ENCODE measurements at regions not wholly inside any gene's neighbourhood (a gene's known extent, or its start where the extent isn't known, plus 50 kb on each side); places are given as distances from the start of the nearest gene placed in this dataset.
"Not testable (repeated sequence)": the region's sequence is repeated elsewhere in the genome, so short reads cannot be mapped to it uniquely, and the experiment has no call there.

DNA sequence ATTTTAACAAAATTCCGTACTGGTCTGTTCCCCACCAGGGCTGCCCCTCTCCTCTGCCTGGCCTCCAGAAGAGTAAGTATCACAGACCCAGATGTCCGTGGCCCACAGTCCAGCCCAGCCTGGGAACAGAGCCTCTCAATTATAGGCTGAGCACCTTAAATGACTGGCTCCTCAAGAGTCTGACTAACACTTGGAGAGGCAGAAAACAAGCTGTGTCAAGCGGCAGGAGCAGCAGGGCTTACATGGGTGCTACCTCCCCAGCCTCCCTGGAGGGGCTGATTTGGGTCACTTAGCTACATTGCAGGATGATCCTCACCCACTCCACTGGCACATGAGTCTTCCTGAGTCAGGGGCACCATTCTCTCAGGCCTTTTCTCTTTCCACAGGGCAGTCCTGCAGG lies 209.7 kb downstream of the COPRS start:
- H3K27me3 ChIP-seq: no peaks in the 10 kb centered on the region
- peaks cover 0 to 8% (median 0%) of the 10 kb centered on the region in 3 donors for H3K9me3 ChIP-seq
- ATAC-seq (no peak), DNase-seq (no peak)
- H3K4me1 ChIP-seq: no peaks in the 10 kb centered on the region
- in situ Hi-C loops (cut with MboI; ENCODE audit: low sequenced_read_pairs in 4 of 4): no loop called here
- H3K4me3 ChIP-seq: no peak overlapping the region
- intact Hi-C loops (cut with DNase I; ENCODE audit: low total_unique reads): no loop called here
- H3K36me3 ChIP-seq: no peaks in the 10 kb centered on the region
- TF ChIP-seq CTCF (IDR thresholded peaks at IDR 0.05 in 4 of 5, conservative IDR thresholded peaks at IDR 0.05 in 1 of 5) (no peak), POLR2A (IDR thresholded peaks at IDR 0.05) (no peak)
- no peak overlapping the region for H3K27ac ChIP-seq

DNA sequence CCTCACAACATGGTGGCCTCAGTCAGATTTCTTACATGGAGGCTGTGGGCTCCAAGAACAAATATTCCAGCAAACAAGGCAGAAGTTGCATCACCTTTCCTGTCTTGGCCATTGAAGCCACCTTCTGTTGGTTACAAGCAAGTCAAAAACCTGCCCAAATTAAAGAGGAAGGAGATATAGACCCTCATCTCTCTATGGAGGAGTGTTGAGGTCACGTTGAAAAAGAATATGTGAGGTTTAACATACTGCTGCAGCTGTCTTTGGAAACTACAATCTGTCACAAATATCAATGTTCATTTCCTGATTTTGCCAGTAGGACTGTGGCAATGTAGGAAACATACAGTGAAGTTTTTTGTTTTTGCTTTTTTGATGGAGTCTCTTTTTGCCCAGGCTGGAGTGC lies 211.4 kb downstream of the COPRS start:
- no peak for DNase-seq
- no peaks in the 10 kb centered on the region for H3K4me1 ChIP-seq
- no peaks in the 10 kb centered on the region for H3K27me3 ChIP-seq
- H3K4me3 ChIP-seq: no peak overlapping the region
- H3K36me3 ChIP-seq: no peaks in the 10 kb centered on the region
- in situ Hi-C loops (cut with MboI; ENCODE audit: low sequenced_read_pairs in 4 of 4): no loop called here
- intact Hi-C loops (cut with DNase I; ENCODE audit: low total_unique reads): no loop called here
- peaks cover 0 to 8% (median 0%) of the 10 kb centered on the region in 3 donors for H3K9me3 ChIP-seq
- no peak overlapping the region for H3K27ac ChIP-seq
- TF ChIP-seq CTCF (IDR thresholded peaks at IDR 0.05 in 4 of 5, conservative IDR thresholded peaks at IDR 0.05 in 1 of 5): no peak
- ATAC-seq: no peak

DNA sequence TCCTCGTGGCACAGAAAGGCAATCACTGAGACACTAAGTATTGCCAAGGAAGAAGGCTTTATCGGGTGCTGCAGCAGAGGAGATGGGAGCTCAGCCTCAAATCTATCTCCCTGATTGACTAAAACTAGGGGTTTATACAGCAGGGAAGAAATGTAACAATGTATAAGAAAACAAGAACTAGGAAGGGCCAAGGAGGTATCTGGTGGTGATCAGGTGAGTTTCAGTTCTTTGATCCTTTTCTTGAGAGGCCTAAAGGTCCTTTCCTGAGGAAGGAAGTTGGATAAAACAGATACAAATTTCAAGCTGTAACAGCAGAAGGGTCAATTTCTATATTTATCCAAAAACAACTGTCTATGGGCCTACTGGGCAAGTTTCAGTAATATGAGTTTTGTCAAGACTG lies 212.4 kb downstream of the COPRS start:
- in situ Hi-C loops (cut with MboI; ENCODE audit: low sequenced_read_pairs in 4 of 4) (no loop called here), intact Hi-C loops (cut with DNase I; ENCODE audit: low total_unique reads) (no loop called here)
- no peaks in the 10 kb centered on the region for H3K36me3 ChIP-seq
- TF ChIP-seq POLR2A (IDR thresholded peaks at IDR 0.05): no peak
- no peak for TF ChIP-seq CTCF (IDR thresholded peaks at IDR 0.05 in 4 of 5, conservative IDR thresholded peaks at IDR 0.05 in 1 of 5)
- peaks cover 0 to 8% (median 0%) of the 10 kb centered on the region in 3 donors for H3K9me3 ChIP-seq
- H3K27me3 ChIP-seq: no peaks in the 10 kb centered on the region
- no peaks in the 10 kb centered on the region for H3K4me1 ChIP-seq
- DNase-seq (no peak), ATAC-seq (no peak)
- no peak overlapping the region for H3K27ac ChIP-seq
- H3K4me3 ChIP-seq: no peak overlapping the region

- H3K4me3 ChIP-seq: no peak overlapping the region
- no peak for TF ChIP-seq CTCF (IDR thresholded peaks at IDR 0.05 in 4 of 5, conservative IDR thresholded peaks at IDR 0.05 in 1 of 5)
- TF ChIP-seq POLR2A (IDR thresholded peaks at IDR 0.05): no peak
- intact Hi-C loops (cut with DNase I; ENCODE audit: low total_unique reads): no loop called here
- peaks cover 0 to 8% (median 0%) of the 10 kb centered on the region in 3 donors for H3K9me3 ChIP-seq
- no peak overlapping the region for H3K27ac ChIP-seq
- DNase-seq: no peak
- no peak for ATAC-seq
- H3K27me3 ChIP-seq: peaks cover 0 to 3% (median 0%) of the 10 kb centered on the region in 3 donors
- H3K4me1 ChIP-seq: no peaks in the 10 kb centered on the region
- no peaks in the 10 kb centered on the region for H3K36me3 ChIP-seq
- in situ Hi-C loops (cut with MboI; ENCODE audit: low sequenced_read_pairs in 4 of 4): no loop called here
These were observed 213.7 kb downstream of the COPRS start for GRCh38 chr17:31645351-31645750.

DNA sequence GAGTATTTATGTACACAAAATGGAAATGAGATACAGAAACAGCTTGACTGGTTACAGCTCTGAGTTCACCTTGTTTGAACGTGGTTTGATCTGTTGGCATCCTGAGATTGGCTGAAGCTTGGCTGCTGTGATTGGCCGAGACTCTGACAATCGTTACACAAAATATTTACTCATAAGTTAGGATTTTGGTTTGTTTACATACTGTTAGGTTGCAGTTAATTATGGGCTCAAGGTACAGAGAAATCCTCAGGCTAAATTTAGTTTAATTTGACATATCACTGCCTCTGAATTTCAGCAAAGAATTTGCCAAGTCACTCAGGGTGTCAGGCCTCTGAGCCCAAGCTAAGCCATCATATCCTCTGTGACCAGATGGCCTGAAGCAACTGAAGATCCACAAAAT lies 227.3 kb downstream of the COPRS start:
- in situ Hi-C loops (cut with MboI; ENCODE audit: low sequenced_read_pairs in 4 of 4): no loop called here
- DNase-seq (no peak), ATAC-seq (no peak)
- intact Hi-C loops (cut with DNase I; ENCODE audit: low total_unique reads): no loop called here
- Histone ChIP-seq H3K4me1 (no peaks in the 10 kb centered on the region), H3K27me3 (peaks cover 0 to 4% (median 0%) of the 10 kb centered on the region in 3 donors), H3K9me3 (no peaks in the 10 kb centered on the region), H3K36me3 (no peaks in the 10 kb centered on the region), H3K4me3 (no peak overlapping the region), H3K27ac (no peak overlapping the region)
- no peak for TF ChIP-seq POLR2A (IDR thresholded peaks at IDR 0.05)
- no peak for TF ChIP-seq CTCF (IDR thresholded peaks at IDR 0.05 in 4 of 5, conservative IDR thresholded peaks at IDR 0.05 in 1 of 5)

DNA sequence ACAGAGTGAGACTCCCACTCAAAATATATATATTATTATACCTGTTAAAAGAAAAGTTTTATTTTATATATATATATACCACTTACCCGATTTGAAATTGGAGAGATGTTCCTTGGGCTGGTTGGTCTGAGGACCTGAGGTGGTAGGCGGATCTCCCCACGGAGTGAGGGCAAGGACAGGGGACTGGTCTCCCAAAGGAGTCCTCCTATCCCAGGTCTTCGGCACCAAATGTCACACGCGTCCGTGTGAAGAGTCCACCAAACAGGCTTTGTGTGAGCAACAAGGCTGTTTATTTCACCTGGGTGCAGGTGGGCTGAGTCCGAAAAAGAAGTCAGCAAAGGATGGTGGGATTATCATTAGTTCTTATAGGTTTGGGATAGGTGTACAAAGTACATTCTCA lies 228.2 kb downstream of the COPRS start:
- H3K27ac ChIP-seq; H3K36me3 ChIP-seq; ATAC-seq; H3K4me1 ChIP-seq; DNase-seq; in situ Hi-C loops (cut with MboI; ENCODE audit: low sequenced_read_pairs in 4 of 4); H3K4me3 ChIP-seq; intact Hi-C loops (cut with DNase I; ENCODE audit: low total_unique reads); H3K9me3 ChIP-seq; H3K27me3 ChIP-seq: not testable (repeated sequence)

Data from gastrocnemius medialis (tissue), 4 donors.